H9 (cell line): ENCODE measurements at regions not wholly inside any gene's neighbourhood (a gene's known extent, or its start where the extent isn't known, plus 50 kb on each side); places are given as distances from the start of the nearest gene placed in this dataset.

Experiments used
- DNase-seq: peaks from one replicate; pipeline ENCODE4 v3.0.0-alpha.2; 2017
- H2AFZ ChIP-seq: one replicate; pipeline ENCODE4 v1.6.1; 2013; ENCODE audit warnings: mild to moderate bottlenecking, low read length, control low read depth, moderate library complexity
- H2AK5ac ChIP-seq: 2 replicates; pipeline ENCODE4 v1.6.1; 2013; ENCODE audit warnings: low read length, control low read depth, mixed read lengths; ENCODE audit not compliant: insufficient read length
- H2BK120ac ChIP-seq: one replicate; pipeline ENCODE4 v1.6.1; 2013; ENCODE audit warnings: low read depth, mild to moderate bottlenecking, low read length, control low read depth, inconsistent platforms; ENCODE audit not compliant: poor library complexity, severe bottlenecking
- H2BK12ac ChIP-seq: 2 replicates; pipeline ENCODE4 v1.6.1; 2013; ENCODE audit warnings: low read length, control low read depth, mixed read lengths, low read depth; ENCODE audit not compliant: insufficient read length
- H2BK15ac ChIP-seq: 2 replicates; pipeline ENCODE4 v1.6.1; 2013; ENCODE audit warnings: low read depth, low read length, control low read depth
- H2BK20ac ChIP-seq: one replicate; pipeline ENCODE4 v1.6.1; 2013; ENCODE audit warnings: low read depth, mild to moderate bottlenecking, low read length, control low read depth, inconsistent platforms; ENCODE audit not compliant: poor library complexity, severe bottlenecking
- H2BK5ac ChIP-seq: 2 replicates; pipeline ENCODE4 v1.6.1; 2013; ENCODE audit warnings: low read length, control low read depth, mixed read lengths; ENCODE audit not compliant: insufficient read length
- H3K14ac ChIP-seq: 2 replicates; pipeline ENCODE4 v1.6.1; 2013; ENCODE audit warnings: low read length, control low read depth; ENCODE audit not compliant: insufficient read depth
- H3K18ac ChIP-seq: 2 replicates; pipeline ENCODE4 v1.6.1; 2013; ENCODE audit warnings: low read depth, mild to moderate bottlenecking, mixed read lengths, low read length, control low read depth; ENCODE audit not compliant: insufficient read length
- H3K23ac ChIP-seq: 2 replicates; pipeline ENCODE4 v1.6.1; 2013; ENCODE audit warnings: low read length, control low read depth, mixed read lengths, low read depth; ENCODE audit not compliant: insufficient read length
- H3K23me2 ChIP-seq: 2 replicates; pipeline ENCODE4 v1.6.1; 2013; ENCODE audit warnings: low read depth, mild to moderate bottlenecking, mixed read lengths, low read length, control low read depth; ENCODE audit not compliant: insufficient read length, poor library complexity, severe bottlenecking
- H3K27ac ChIP-seq: 2 replicates; pipeline ENCODE4 v1.5.1; 2013; ENCODE audit warnings: low read length, control low read depth, mixed read lengths, low read depth; ENCODE audit not compliant: insufficient read length
- H3K27me3 ChIP-seq: 2 replicates; pipeline ENCODE4 v1.6.1; 2013; ENCODE audit warnings: low read length, control low read depth, inconsistent platforms; ENCODE audit not compliant: insufficient read depth
- H3K4ac ChIP-seq: 2 replicates; pipeline ENCODE4 v1.6.1; 2013; ENCODE audit warnings: low read depth, mild to moderate bottlenecking, control low read depth, inconsistent platforms, low read length, moderate library complexity
- H3K4me1 ChIP-seq: 2 replicates; pipeline ENCODE4 v1.6.1; 2013; ENCODE audit warnings: low read length, control low read depth, inconsistent platforms; ENCODE audit not compliant: insufficient read depth
- H3K4me2 ChIP-seq: 2 replicates; pipeline ENCODE4 v1.6.1; 2013; ENCODE audit warnings: low read length, control low read depth, mixed read lengths; ENCODE audit not compliant: insufficient read length, insufficient read depth
- H3K56ac ChIP-seq: 2 replicates; pipeline ENCODE4 v1.6.1; 2013; ENCODE audit warnings: low read depth, mild to moderate bottlenecking, mixed read lengths, low read length, control low read depth; ENCODE audit not compliant: insufficient read length
- H3K79me1 ChIP-seq: 2 replicates; pipeline ENCODE4 v1.6.1; 2013; ENCODE audit warnings: low read depth, mild to moderate bottlenecking, moderate library complexity, low read length, control low read depth, inconsistent platforms; ENCODE audit not compliant: insufficient read depth, poor library complexity, severe bottlenecking
- H3K79me2 ChIP-seq: 2 replicates; pipeline ENCODE4 v1.6.1; 2013; ENCODE audit warnings: low read length, control low read depth, inconsistent platforms; ENCODE audit not compliant: insufficient read depth
- H3K9ac ChIP-seq: 2 replicates; pipeline ENCODE4 v1.6.1; 2013; ENCODE audit warnings: low read length, control low read depth, mixed read lengths; ENCODE audit not compliant: insufficient read length; ENCODE audit errors: extremely low read depth
- H3K9me3 ChIP-seq: one replicate; pipeline ENCODE4 v1.6.1; 2013; ENCODE audit warnings: low read depth, low read length, inconsistent platforms; ENCODE audit not compliant: control insufficient read depth
- H3T11ph ChIP-seq: one replicate; pipeline ENCODE4 v1.6.1; 2013; ENCODE audit warnings: mild to moderate bottlenecking, low read length, control low read depth, inconsistent platforms
- H4K20me1 ChIP-seq: one replicate; pipeline ENCODE4 v1.6.1; 2013; ENCODE audit not compliant: control insufficient read depth, insufficient read length, insufficient read depth
- H4K5ac ChIP-seq: 2 replicates; pipeline ENCODE4 v1.6.1; 2013; ENCODE audit warnings: low read depth, mild to moderate bottlenecking, mixed read lengths, low read length, control low read depth; ENCODE audit not compliant: insufficient read length
- H4K8ac ChIP-seq: replicated peaks from 2 replicates; pipeline ENCODE4 v1.6.1; 2013; ENCODE audit warnings: low read length, control low read depth, mixed read lengths, low read depth; ENCODE audit not compliant: insufficient read length
- H4K91ac ChIP-seq: 2 replicates; pipeline ENCODE4 v1.6.1; 2013; ENCODE audit warnings: low read depth, mild to moderate bottlenecking, moderate library complexity, mixed read lengths, low read length, control low read depth; ENCODE audit not compliant: insufficient read length
- H3K27ac Mint-ChIP-seq, 3 experiments: 2 replicates in 2 of 3; 3 replicates in 1 of 3; pipeline ENCODE4 v1.8.0; 2020 to 2021; ENCODE audit warnings: mixed read lengths in 3 of 3, mild to moderate bottlenecking in 1 of 3, moderate library complexity in 1 of 3
- H3K27me3 Mint-ChIP-seq: 2 replicates; pipeline ENCODE4 v1.8.0; 2021; ENCODE audit warnings: low read depth, mild to moderate bottlenecking, moderate library complexity, mixed read lengths
- H3K36me3 Mint-ChIP-seq, 3 experiments: 2 replicates in 2 of 3; 3 replicates in 1 of 3; pipeline ENCODE4 v1.8.0; 2020 to 2021; ENCODE audit warnings: low read depth in 3 of 3, mixed read lengths in 3 of 3; ENCODE audit not compliant: insufficient read depth in 1 of 3
- H3K4me1 Mint-ChIP-seq, 2 experiments: 2 replicates each; pipeline ENCODE4 v1.8.0; 2020; ENCODE audit warnings: mixed read lengths in 2 of 2
- H3K4me3 Mint-ChIP-seq, 2 experiments: 2 replicates in 1 of 2; 3 replicates in 1 of 2; pipeline ENCODE4 v1.8.0; 2020 to 2021; ENCODE audit warnings: mild to moderate bottlenecking in 2 of 2, mixed read lengths in 2 of 2, moderate library complexity in 1 of 2
- H3K9me3 Mint-ChIP-seq, 2 experiments: 2 replicates in 1 of 2; 3 replicates in 1 of 2; pipeline ENCODE4 v1.8.0; 2020; ENCODE audit warnings: mild to moderate bottlenecking in 2 of 2, mixed read lengths in 2 of 2, moderate library complexity in 1 of 2
- WGBS: extraction: QIAGEN DNeasy Blood & Tissue Kit; methylation state at CpG from one replicate; pipeline ENCODE4 v1.1.7; 2013; ENCODE audit warnings: missing lambda C conversion rate, low lambda C conversion rate, mixed read lengths; ENCODE audit not compliant: insufficient read length; ENCODE audit errors: extremely low coverage; 5-methylcytosine and 5-hydroxymethylcytosine counted together
- TF ChIP-seq, protein P1 (sequence below): fragments of 200-600 bp; sonication (generic); conservative IDR thresholded peaks from 3 replicates; pipeline ENCODE4 v1.8.0; 2021; ENCODE audit warnings: antibody characterized with exemption, mild to moderate bottlenecking

DNA sequence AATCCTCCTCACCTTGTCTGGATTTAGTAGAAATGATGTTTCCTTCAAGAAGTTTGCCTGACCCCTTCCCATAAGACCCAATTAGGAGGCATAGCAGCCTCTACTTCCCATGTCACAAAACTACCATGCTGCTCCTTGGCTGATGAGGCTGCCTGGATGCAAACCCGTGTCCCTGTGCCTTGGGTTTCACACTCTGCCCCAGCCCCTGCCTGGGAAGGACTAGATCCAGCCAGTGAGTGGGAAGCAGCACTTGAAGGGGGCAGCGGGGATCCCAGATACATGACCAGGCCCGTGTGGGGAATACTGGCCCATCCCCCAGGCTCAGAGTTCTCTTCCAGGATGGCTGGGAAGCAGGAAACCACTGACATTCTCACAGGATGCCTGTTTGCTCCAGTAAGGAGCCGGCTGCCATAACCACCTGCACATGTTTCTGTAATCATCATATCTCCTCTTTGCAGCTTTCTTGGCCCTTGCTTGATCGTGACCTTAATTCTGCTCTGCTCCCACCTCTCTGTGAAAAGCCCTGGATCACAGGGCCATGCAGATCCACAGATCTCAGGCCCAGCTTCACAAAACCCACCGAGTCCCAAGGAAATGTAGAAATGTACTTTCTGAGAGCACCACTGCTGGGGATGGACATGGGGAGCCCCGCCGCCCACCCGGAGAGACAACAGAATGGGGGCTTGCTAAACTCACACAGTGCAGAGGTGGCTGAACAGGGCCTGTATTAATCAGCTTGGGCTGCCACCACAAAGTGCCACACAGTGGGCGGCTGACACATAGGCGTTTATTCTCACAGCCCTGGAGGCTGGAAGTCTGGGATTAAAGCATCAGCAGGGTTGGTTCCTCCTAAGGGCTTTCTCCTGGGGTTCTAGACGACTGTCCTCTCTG lies 287.8 kb upstream of the IGFBP3 start:
- Histone ChIP-seq H4K91ac (no peak overlapping the region), H2AFZ (no peak overlapping the region), H3K4ac (no peak overlapping the region), H3K27ac (no peak overlapping the region), H3K23ac (no peak overlapping the region), H3K9ac (no peak overlapping the region), H3K14ac (no peak overlapping the region), H2BK120ac (no peak overlapping the region), H3K27me3 (no peaks in the 10 kb centered on the region), H2AK5ac (no peak overlapping the region), H2BK5ac (no peak overlapping the region), H3K79me2 (no peaks in the 10 kb centered on the region), H3K56ac (no peak overlapping the region), H2BK20ac (no peak overlapping the region), H2BK12ac (no peak overlapping the region), H2BK15ac (no peak overlapping the region), H3K9me3 (no peaks in the 10 kb centered on the region), H3K4me2 (no peak overlapping the region), H4K20me1 (no peaks in the 10 kb centered on the region), H3K23me2 (no peaks in the 10 kb centered on the region), H3K79me1 (no peaks in the 10 kb centered on the region), H3K18ac (no peak overlapping the region), H4K8ac (no peak overlapping the region), H4K5ac (no peak overlapping the region), H3K4me1 (no peaks in the 10 kb centered on the region), H3T11ph (no peak overlapping the region)
- Mint-ChIP-seq H3K9me3 (no peaks in the 10 kb centered on the region), H3K27ac (peak overlapping the region in 2 of 3 experiments; percentile 34 to 50; a peak in 2 of 7 replicates), H3K4me3 (no peak overlapping the region), H3K27me3 (no peaks in the 10 kb centered on the region; the same call in 1 of the 2 replicates), H3K4me1 (peaks cover 4 to 6% of the 10 kb centered on the region in 2 experiments), H3K36me3 (no peaks in the 10 kb centered on the region)
- no CpG with 5 or more reads among the region's 12 CpGs for WGBS
- TF ChIP-seq, protein P1, sequence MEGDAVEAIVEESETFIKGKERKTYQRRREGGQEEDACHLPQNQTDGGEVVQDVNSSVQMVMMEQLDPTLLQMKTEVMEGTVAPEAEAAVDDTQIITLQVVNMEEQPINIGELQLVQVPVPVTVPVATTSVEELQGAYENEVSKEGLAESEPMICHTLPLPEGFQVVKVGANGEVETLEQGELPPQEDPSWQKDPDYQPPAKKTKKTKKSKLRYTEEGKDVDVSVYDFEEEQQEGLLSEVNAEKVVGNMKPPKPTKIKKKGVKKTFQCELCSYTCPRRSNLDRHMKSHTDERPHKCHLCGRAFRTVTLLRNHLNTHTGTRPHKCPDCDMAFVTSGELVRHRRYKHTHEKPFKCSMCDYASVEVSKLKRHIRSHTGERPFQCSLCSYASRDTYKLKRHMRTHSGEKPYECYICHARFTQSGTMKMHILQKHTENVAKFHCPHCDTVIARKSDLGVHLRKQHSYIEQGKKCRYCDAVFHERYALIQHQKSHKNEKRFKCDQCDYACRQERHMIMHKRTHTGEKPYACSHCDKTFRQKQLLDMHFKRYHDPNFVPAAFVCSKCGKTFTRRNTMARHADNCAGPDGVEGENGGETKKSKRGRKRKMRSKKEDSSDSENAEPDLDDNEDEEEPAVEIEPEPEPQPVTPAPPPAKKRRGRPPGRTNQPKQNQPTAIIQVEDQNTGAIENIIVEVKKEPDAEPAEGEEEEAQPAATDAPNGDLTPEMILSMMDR, result no peak
- no peak for DNase-seq
